Transverse colon (tissue), 4 donors: ENCODE measurements at regions not wholly inside any gene's neighbourhood (a gene's known extent, or its start where the extent isn't known, plus 50 kb on each side); places are given as distances from the start of the nearest gene placed in this dataset.

Experiments
- DNase-seq: peaks from one replicate; pipeline ENCODE4 v3.0.0-alpha.2; 2019
- H3K27ac ChIP-seq, 4 donors: fragments of 200-600 bp; sonication (generic); 2 replicates each; pipeline ENCODE4 v1.5.1; 2016 to 2018; ENCODE audit warnings: inconsistent platforms in 4 of 4
- H3K27me3 ChIP-seq: fragments of 200-600 bp; sonication (generic); 2 replicates; pipeline ENCODE4 v1.5.1; 2017; ENCODE audit warnings: inconsistent platforms
- H3K36me3 ChIP-seq, 4 donors: fragments of 200-600 bp; sonication (generic); 2 replicates each; pipeline ENCODE4 v1.5.1; 2017 to 2019; ENCODE audit warnings: inconsistent platforms in 4 of 4
- H3K4me1 ChIP-seq, 4 donors: fragments of 200-600 bp; sonication (generic); 2 replicates each; pipeline ENCODE4 v1.5.1; 2017 to 2020; ENCODE audit warnings: inconsistent platforms in 4 of 4
- H3K4me3 ChIP-seq, 4 donors: fragments of 200-600 bp; sonication (generic); 1 replicate in 1 of 4; 2 replicates in 3 of 4; pipeline versions ENCODE4 v1.5.1 to v1.6.1; 2017 to 2019; ENCODE audit warnings: inconsistent platforms in 4 of 4
- H3K9me3 ChIP-seq, 2 donors: fragments of 200-600 bp; sonication (generic); 2 replicates each; pipeline ENCODE4 v1.5.1; 2017 to 2019; ENCODE audit warnings: inconsistent platforms in 2 of 2
- EP300 ChIP-seq: sonication (generic); formaldehyde crosslinking; IDR thresholded peaks from one replicate; pipeline ENCODE4 v1.6.1; 2017; ENCODE audit warnings: antibody characterized with exemption, low read depth
- POLR2A ChIP-seq: fragments of 450-650 bp; IDR thresholded peaks from one replicate; pipeline ENCODE4 v1.6.1; 2016; ENCODE audit warnings: antibody characterized with exemption, mild to moderate bottlenecking, moderate library complexity
- POLR2AphosphoS5 ChIP-seq, 3 donors: sonication (generic); formaldehyde crosslinking; IDR thresholded peaks; one replicate each; pipeline ENCODE4 v1.6.1; 2016; ENCODE audit warnings: antibody characterized with exemption in 3 of 3
- WGBS, 2 donors: methylation state at CpG; one replicate each; pipeline ENCODE4 v1.1.5; 2018; ENCODE audit warnings: low coverage in 1 of 2; 5-methylcytosine and 5-hydroxymethylcytosine counted together
- in situ Hi-C, 4 donors: fragments of 200-750 bp; cut with MboI; loops; one replicate each; pipeline versions ENCODE4 v1.15.0 to v1.15.1; 2017; ENCODE audit warnings: low sequenced_read_pairs in 3 of 4, low pct_ligation_motif_present in 1 of 4, low pct_unique_long_range_greater_than_20kb in 1 of 4
- intact Hi-C: fragments of 100-400 bp; cut with DNase I; formaldehyde crosslinking; loops from one replicate; pipeline ENCODE4 v1.15.1; 2023; ENCODE audit warnings: low total_unique reads
- TF ChIP-seq, protein P1 (sequence below), 5 experiments: fragments of 200-600 bp in 3 of 5; fragments of 450-650 bp in 2 of 5; sonication (generic) in 3 of 5; IDR thresholded peaks; 1 replicate in 2 of 5; 2 replicates in 3 of 5; pipeline ENCODE4 v1.5.1; 2016 to 2017; ENCODE audit warnings: antibody characterized with exemption in 5 of 5, inconsistent platforms in 3 of 5, mild to moderate bottlenecking in 2 of 5, moderate library complexity in 1 of 5

GRCh38 chr3:163541629-163542028, 1536.7 kb downstream of the SI start:
- Histone ChIP-seq H3K27me3 (no peaks in the 10 kb centered on the region), H3K36me3 (no peaks in the 10 kb centered on the region), H3K27ac (no peak overlapping the region), H3K9me3 (no peaks in the 10 kb centered on the region), H3K4me3 (no peak overlapping the region), H3K4me1 (no peaks in the 10 kb centered on the region)
- DNase-seq = no peak
- intact Hi-C loops (no loop called here), in situ Hi-C loops (no loop called here)
- WGBS, 2 donors = 79 to 83% methylated on average over 1 of the region's 1 CpG
- TF ChIP-seq EP300 (no peak), POLR2AphosphoS5 (IDR thresholded peaks at IDR 0.05) (no peak), POLR2A (no peak)
- TF ChIP-seq, protein P1, sequence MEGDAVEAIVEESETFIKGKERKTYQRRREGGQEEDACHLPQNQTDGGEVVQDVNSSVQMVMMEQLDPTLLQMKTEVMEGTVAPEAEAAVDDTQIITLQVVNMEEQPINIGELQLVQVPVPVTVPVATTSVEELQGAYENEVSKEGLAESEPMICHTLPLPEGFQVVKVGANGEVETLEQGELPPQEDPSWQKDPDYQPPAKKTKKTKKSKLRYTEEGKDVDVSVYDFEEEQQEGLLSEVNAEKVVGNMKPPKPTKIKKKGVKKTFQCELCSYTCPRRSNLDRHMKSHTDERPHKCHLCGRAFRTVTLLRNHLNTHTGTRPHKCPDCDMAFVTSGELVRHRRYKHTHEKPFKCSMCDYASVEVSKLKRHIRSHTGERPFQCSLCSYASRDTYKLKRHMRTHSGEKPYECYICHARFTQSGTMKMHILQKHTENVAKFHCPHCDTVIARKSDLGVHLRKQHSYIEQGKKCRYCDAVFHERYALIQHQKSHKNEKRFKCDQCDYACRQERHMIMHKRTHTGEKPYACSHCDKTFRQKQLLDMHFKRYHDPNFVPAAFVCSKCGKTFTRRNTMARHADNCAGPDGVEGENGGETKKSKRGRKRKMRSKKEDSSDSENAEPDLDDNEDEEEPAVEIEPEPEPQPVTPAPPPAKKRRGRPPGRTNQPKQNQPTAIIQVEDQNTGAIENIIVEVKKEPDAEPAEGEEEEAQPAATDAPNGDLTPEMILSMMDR (IDR thresholded peaks at IDR 0.05) = no peak

GRCh38 chr3:163538387-163538786, 1539.9 kb downstream of the SI start:
- no peaks in the 10 kb centered on the region for H3K36me3 ChIP-seq
- intact Hi-C loops (no loop called here), in situ Hi-C loops (no loop called here)
- H3K27ac ChIP-seq = no peak overlapping the region
- no peaks in the 10 kb centered on the region for H3K9me3 ChIP-seq
- H3K4me3 ChIP-seq = no peak overlapping the region
- no peaks in the 10 kb centered on the region for H3K4me1 ChIP-seq
- no peak for DNase-seq
- TF ChIP-seq POLR2AphosphoS5 (IDR thresholded peaks at IDR 0.05) (no peak), EP300 (no peak)
- TF ChIP-seq, protein P1 (IDR thresholded peaks at IDR 0.05) = no peak
- 88 to 91% methylated on average over 4 of the region's 4 CpGs for WGBS, 2 donors
- no peaks in the 10 kb centered on the region for H3K27me3 ChIP-seq

- 62 to 65% methylated on average over 1 of the region's 1 CpG for WGBS, 2 donors
- Histone ChIP-seq H3K4me1 (no peaks in the 10 kb centered on the region), H3K27me3 (no peaks in the 10 kb centered on the region), H3K36me3 (no peaks in the 10 kb centered on the region), H3K9me3 (no peaks in the 10 kb centered on the region), H3K27ac (no peak overlapping the region), H3K4me3 (no peak overlapping the region)
- no peak for TF ChIP-seq POLR2AphosphoS5 (IDR thresholded peaks at IDR 0.05)
- TF ChIP-seq, protein P1 (IDR thresholded peaks at IDR 0.05) = no peak
- no peak for TF ChIP-seq POLR2A
- TF ChIP-seq EP300 = no peak
- intact Hi-C loops (no loop called here), in situ Hi-C loops (no loop called here)
- DNase-seq = no peak
These were observed 1544.9 kb downstream of the SI start for GRCh38 chr3:163533381-163533780.

DNA sequence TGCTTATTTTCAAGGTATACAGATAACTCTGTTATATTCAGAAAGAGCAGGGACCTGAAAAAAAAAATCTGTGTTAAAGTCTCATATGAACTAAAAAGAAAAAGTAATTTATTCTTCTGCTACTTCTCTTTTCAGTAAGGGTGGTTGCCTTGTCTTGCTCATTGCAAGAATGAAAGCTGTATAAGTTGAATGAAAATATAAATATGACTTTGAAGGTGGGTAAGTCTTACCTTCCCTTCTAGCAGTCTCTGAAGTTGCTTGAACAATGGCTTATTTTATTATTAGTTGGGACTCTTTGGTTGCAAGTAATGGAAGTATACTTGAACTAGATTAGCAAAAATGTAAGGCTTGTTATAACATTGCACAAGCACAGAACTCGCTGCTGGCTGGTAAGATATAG, 1554.9 kb downstream of the SI start:
- H3K9me3 ChIP-seq = no peaks in the 10 kb centered on the region
- DNase-seq = no peak
- 70 to 73% methylated on average over 1 of the region's 1 CpG for WGBS, 2 donors
- H3K27ac ChIP-seq = no peak overlapping the region
- H3K36me3 ChIP-seq = no peaks in the 10 kb centered on the region
- intact Hi-C loops = no loop called here
- no peaks in the 10 kb centered on the region for H3K27me3 ChIP-seq
- no peaks in the 10 kb centered on the region for H3K4me1 ChIP-seq
- in situ Hi-C loops = no loop called here
- TF ChIP-seq, protein P1 (IDR thresholded peaks at IDR 0.05) = no peak
- TF ChIP-seq EP300 = no peak
- no peak for TF ChIP-seq POLR2A
- TF ChIP-seq POLR2AphosphoS5 (IDR thresholded peaks at IDR 0.05) = no peak
- H3K4me3 ChIP-seq = no peak overlapping the region
